ENCODE measurements at regions not wholly inside any gene's neighbourhood (a gene's known extent, or its start where the extent isn't known, plus 50 kb on each side); places are given as distances from the start of the nearest gene placed in this dataset.

DNA sequence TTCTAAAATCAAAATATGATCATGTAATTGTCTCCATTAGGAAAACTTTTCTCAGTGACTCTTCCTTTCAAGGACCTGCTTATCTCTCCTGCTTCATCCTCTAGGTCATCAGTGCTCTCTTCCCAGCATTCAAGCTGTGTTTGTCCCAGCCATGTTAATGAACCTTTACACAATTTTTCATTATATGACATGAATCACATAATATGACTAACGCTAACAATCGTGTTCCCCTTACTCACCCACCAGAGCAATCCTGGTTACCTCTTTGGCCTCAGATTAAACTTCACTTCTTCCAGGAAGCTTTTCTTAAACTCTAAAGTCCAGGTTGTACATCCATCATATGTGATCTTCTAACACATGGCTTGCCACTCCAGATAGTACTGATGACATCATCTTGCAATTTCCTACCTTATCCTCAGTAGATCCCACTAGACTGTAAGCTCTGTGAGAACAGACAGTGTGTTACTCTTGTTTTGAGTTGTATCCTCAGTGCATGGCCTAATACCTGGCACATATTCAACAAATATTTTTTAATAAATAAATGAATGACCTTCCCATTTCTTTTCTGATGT, 882.9 kb upstream of the ZEB2 start:
- Histone ChIP-seq H3K27me3 (ENCODE audit: control insufficient read depth in 1 of 2, insufficient read depth in 1 of 2, low read length in 2 of 2) (no peaks in the 10 kb centered on the region), H3K9ac (ENCODE audit: low read length) (no peak overlapping the region), H2AFZ (ENCODE audit: low read depth, low read length) (no peak overlapping the region), H3K36me3 (ENCODE audit: control insufficient read depth in 1 of 2, insufficient read depth in 2 of 2, low read depth in 1 of 2, low read length in 2 of 2) (no peaks in the 10 kb centered on the region), H3K4me3 (ENCODE audit: insufficient read depth in 1 of 2, low read depth in 1 of 2, low read length in 2 of 2) (no peak overlapping the region), H3K4ac (ENCODE audit: low read depth in 1 of 2, low read length in 2 of 2) (no peak overlapping the region), H3K9me3 (ENCODE audit: control insufficient read depth, low read length) (no peaks in the 10 kb centered on the region), H3K79me1 (replicated peaks; ENCODE audit: low read length, poor library complexity, severe bottlenecking) (no peaks in the 10 kb centered on the region), H3K4me1 (ENCODE audit: control insufficient read depth, insufficient read depth, low read depth, low read length) (no peaks in the 10 kb centered on the region), H3K23ac (ENCODE audit: low read length in 2 of 2) (no peak overlapping the region), H2BK12ac (ENCODE audit: low read length in 2 of 2) (no peak overlapping the region), H4K91ac (ENCODE audit: low read length) (no peak overlapping the region), H4K8ac (ENCODE audit: low read length) (no peak overlapping the region), H2AK5ac (ENCODE audit: low read length, severe bottlenecking) (no peak overlapping the region), H2BK120ac (ENCODE audit: low read depth, low read length) (no peak overlapping the region), H3K18ac (ENCODE audit: low read depth in 1 of 2, low read length in 2 of 2) (no peak overlapping the region), H2BK5ac (ENCODE audit: low read depth, low read length, poor library complexity, severe bottlenecking) (no peak overlapping the region), H3K27ac (ENCODE audit: low read length, poor library complexity, severe bottlenecking) (no peak overlapping the region), H3K14ac (ENCODE audit: low read length in 2 of 2) (no peak overlapping the region), H2BK15ac (ENCODE audit: low read depth, poor library complexity, severe bottlenecking) (no peak overlapping the region), H3K4me2 (ENCODE audit: low read length, poor library complexity, severe bottlenecking) (no peak overlapping the region)
- 86% methylated on average over 2 of the region's 2 CpGs for WGBS
- no peak for DNase-seq

DNA sequence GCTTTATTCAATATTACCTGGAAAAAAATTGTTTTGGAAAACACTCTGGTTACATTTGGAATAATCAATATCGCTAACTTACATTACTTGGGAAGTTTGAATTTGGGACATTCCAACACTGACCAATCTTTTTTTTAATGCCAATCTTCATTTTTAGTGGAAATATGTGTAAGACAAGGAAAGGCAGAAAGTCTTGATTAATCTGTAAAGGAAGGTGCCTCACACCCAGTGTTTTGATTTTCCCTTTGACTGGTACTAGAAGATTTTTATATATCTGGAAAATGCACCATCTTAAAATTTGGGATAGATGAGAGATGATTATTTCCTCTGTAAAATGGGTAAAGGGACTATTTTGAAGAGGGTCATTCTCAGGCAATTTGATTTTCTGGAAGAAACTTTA, 879.2 kb upstream of the ZEB2 start:
- Histone ChIP-seq H3K18ac (ENCODE audit: low read depth in 1 of 2, low read length in 2 of 2) (no peak overlapping the region), H3K9ac (ENCODE audit: low read length) (no peak overlapping the region), H3K4ac (ENCODE audit: low read depth in 1 of 2, low read length in 2 of 2) (no peak overlapping the region), H3K27ac (ENCODE audit: low read length, poor library complexity, severe bottlenecking) (no peak overlapping the region), H3K4me1 (ENCODE audit: control insufficient read depth, insufficient read depth, low read depth, low read length) (no peaks in the 10 kb centered on the region), H2AFZ (ENCODE audit: low read depth, low read length) (no peak overlapping the region), H4K91ac (ENCODE audit: low read length) (no peak overlapping the region), H3K4me3 (ENCODE audit: insufficient read depth in 1 of 2, low read depth in 1 of 2, low read length in 2 of 2) (no peak overlapping the region), H2BK12ac (ENCODE audit: low read length in 2 of 2) (no peak overlapping the region), H3K4me2 (ENCODE audit: low read length, poor library complexity, severe bottlenecking) (no peak overlapping the region), H3K23ac (ENCODE audit: low read length in 2 of 2) (no peak overlapping the region), H2BK120ac (ENCODE audit: low read depth, low read length) (no peak overlapping the region), H2AK5ac (ENCODE audit: low read length, severe bottlenecking) (no peak overlapping the region), H3K79me1 (replicated peaks; ENCODE audit: low read length, poor library complexity, severe bottlenecking) (no peaks in the 10 kb centered on the region), H3K14ac (ENCODE audit: low read length in 2 of 2) (no peak overlapping the region), H3K9me3 (ENCODE audit: control insufficient read depth, low read length) (no peaks in the 10 kb centered on the region), H2BK15ac (ENCODE audit: low read depth, poor library complexity, severe bottlenecking) (no peak overlapping the region), H2BK5ac (ENCODE audit: low read depth, low read length, poor library complexity, severe bottlenecking) (no peak overlapping the region), H3K27me3 (ENCODE audit: control insufficient read depth in 1 of 2, insufficient read depth in 1 of 2, low read length in 2 of 2) (no peaks in the 10 kb centered on the region), H3K36me3 (ENCODE audit: control insufficient read depth in 1 of 2, insufficient read depth in 2 of 2, low read depth in 1 of 2, low read length in 2 of 2) (no peaks in the 10 kb centered on the region), H4K8ac (ENCODE audit: low read length) (no peak overlapping the region)
- no peak for DNase-seq
- no CpG with 5 or more reads among the region's 1 CpG for WGBS

DNA sequence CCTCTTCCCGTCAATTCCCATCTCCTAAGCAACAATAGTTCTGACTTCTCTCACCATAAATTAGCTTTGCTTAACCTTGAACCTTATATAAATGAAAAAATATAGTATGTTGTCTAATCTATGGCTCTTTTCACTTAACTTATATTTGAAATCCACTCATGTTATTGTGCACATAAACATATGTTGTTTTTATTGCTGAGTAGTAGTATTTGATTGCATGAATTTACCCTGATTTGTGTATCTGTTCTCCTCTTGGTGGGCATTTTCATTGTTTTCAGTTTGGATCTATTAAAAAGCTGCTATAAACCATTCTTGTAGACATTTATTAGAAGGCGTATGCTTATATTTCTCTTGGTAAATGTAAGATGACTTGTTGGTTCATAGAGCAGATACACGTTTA, 874.3 kb upstream of the ZEB2 start:
- Histone ChIP-seq H3K4ac (ENCODE audit: low read depth in 1 of 2, low read length in 2 of 2) (no peak overlapping the region), H2BK5ac (ENCODE audit: low read depth, low read length, poor library complexity, severe bottlenecking) (no peak overlapping the region), H3K4me1 (ENCODE audit: control insufficient read depth, insufficient read depth, low read depth, low read length) (no peaks in the 10 kb centered on the region), H4K91ac (ENCODE audit: low read length) (no peak overlapping the region), H2BK15ac (ENCODE audit: low read depth, poor library complexity, severe bottlenecking) (no peak overlapping the region), H3K36me3 (ENCODE audit: control insufficient read depth in 1 of 2, insufficient read depth in 2 of 2, low read depth in 1 of 2, low read length in 2 of 2) (no peaks in the 10 kb centered on the region), H3K4me3 (ENCODE audit: insufficient read depth in 1 of 2, low read depth in 1 of 2, low read length in 2 of 2) (no peak overlapping the region), H3K27me3 (ENCODE audit: control insufficient read depth in 1 of 2, insufficient read depth in 1 of 2, low read length in 2 of 2) (no peaks in the 10 kb centered on the region), H3K4me2 (ENCODE audit: low read length, poor library complexity, severe bottlenecking) (no peak overlapping the region), H3K9me3 (ENCODE audit: control insufficient read depth, low read length) (peaks cover 7% of the 10 kb centered on the region), H3K79me1 (replicated peaks; ENCODE audit: low read length, poor library complexity, severe bottlenecking) (no peaks in the 10 kb centered on the region), H2AK5ac (ENCODE audit: low read length, severe bottlenecking) (no peak overlapping the region), H3K27ac (ENCODE audit: low read length, poor library complexity, severe bottlenecking) (no peak overlapping the region), H3K23ac (ENCODE audit: low read length in 2 of 2) (no peak overlapping the region), H3K14ac (ENCODE audit: low read length in 2 of 2) (no peak overlapping the region), H3K18ac (ENCODE audit: low read depth in 1 of 2, low read length in 2 of 2) (no peak overlapping the region), H4K8ac (ENCODE audit: low read length) (no peak overlapping the region), H2BK12ac (ENCODE audit: low read length in 2 of 2) (no peak overlapping the region), H3K9ac (ENCODE audit: low read length) (no peak overlapping the region), H2AFZ (ENCODE audit: low read depth, low read length) (no peak overlapping the region), H2BK120ac (ENCODE audit: low read depth, low read length) (no peak overlapping the region)
- DNase-seq: no peak
- 79% methylated on average over 2 of the region's 3 CpGs for WGBS

DNA sequence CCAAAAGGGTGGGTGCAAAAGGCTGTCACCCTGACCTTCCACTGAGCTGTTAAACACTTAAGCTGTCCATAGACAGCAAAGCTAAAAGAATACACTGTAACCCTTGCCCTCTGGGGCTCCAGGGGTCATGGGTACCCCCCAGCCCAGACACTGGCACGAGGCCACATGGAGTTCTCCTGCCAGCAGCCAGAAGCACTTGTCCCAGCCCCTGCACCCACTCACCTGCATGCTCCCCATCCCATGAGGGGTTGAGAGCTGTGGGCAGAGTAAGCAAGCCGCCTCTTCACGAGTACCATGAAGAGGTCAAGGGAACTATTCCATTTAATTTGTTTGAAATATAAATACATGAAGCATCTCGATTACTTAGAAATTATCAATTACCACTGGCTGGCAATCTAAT, 867.1 kb upstream of the ZEB2 start:
- Histone ChIP-seq H3K18ac (ENCODE audit: low read depth in 1 of 2, low read length in 2 of 2) (no peak overlapping the region), H3K36me3 (ENCODE audit: control insufficient read depth in 1 of 2, insufficient read depth in 2 of 2, low read depth in 1 of 2, low read length in 2 of 2) (no peaks in the 10 kb centered on the region), H3K4me3 (ENCODE audit: insufficient read depth in 1 of 2, low read depth in 1 of 2, low read length in 2 of 2) (no peak overlapping the region), H2BK120ac (ENCODE audit: low read depth, low read length) (no peak overlapping the region), H3K23ac (ENCODE audit: low read length in 2 of 2) (no peak overlapping the region), H2BK5ac (ENCODE audit: low read depth, low read length, poor library complexity, severe bottlenecking) (no peak overlapping the region), H3K4me1 (ENCODE audit: control insufficient read depth, insufficient read depth, low read depth, low read length) (no peaks in the 10 kb centered on the region), H4K91ac (ENCODE audit: low read length) (no peak overlapping the region), H3K14ac (ENCODE audit: low read length in 2 of 2) (no peak overlapping the region), H2AFZ (ENCODE audit: low read depth, low read length) (no peak overlapping the region), H3K9me3 (ENCODE audit: control insufficient read depth, low read length) (peaks cover 7% of the 10 kb centered on the region), H2BK12ac (ENCODE audit: low read length in 2 of 2) (no peak overlapping the region), H3K4me2 (ENCODE audit: low read length, poor library complexity, severe bottlenecking) (no peak overlapping the region), H3K27ac (ENCODE audit: low read length, poor library complexity, severe bottlenecking) (no peak overlapping the region), H4K8ac (ENCODE audit: low read length) (no peak overlapping the region), H3K27me3 (ENCODE audit: control insufficient read depth in 1 of 2, insufficient read depth in 1 of 2, low read length in 2 of 2) (no peaks in the 10 kb centered on the region), H3K79me1 (replicated peaks; ENCODE audit: low read length, poor library complexity, severe bottlenecking) (no peaks in the 10 kb centered on the region), H3K4ac (ENCODE audit: low read depth in 1 of 2, low read length in 2 of 2) (no peak overlapping the region), H3K9ac (ENCODE audit: low read length) (no peak overlapping the region), H2BK15ac (ENCODE audit: low read depth, poor library complexity, severe bottlenecking) (no peak overlapping the region), H2AK5ac (ENCODE audit: low read length, severe bottlenecking) (no peak overlapping the region)
- DNase-seq: no peak
- WGBS: no CpG with 5 or more reads among the region's 4 CpGs
